C4-2B (cell line): ENCODE measurements at regions not wholly inside any gene's neighbourhood (a gene's known extent, or its start where the extent isn't known, plus 50 kb on each side); places are given as distances from the start of the nearest gene placed in this dataset.

Experiments used
- H3K27ac ChIP-seq: fragments of 450-650 bp; 2 replicates; pipeline ENCODE4 v1.5.1; 2017
- ZFX ChIP-seq: fragments of 450-650 bp; IDR thresholded peaks from 2 replicates; pipeline ENCODE4 v1.6.1; 2017
- TF ChIP-seq, protein P1 (sequence below): fragments of 450-650 bp; conservative IDR thresholded peaks from 2 replicates; pipeline ENCODE4 v1.5.1; 2017; ENCODE audit warnings: mild to moderate bottlenecking

DNA sequence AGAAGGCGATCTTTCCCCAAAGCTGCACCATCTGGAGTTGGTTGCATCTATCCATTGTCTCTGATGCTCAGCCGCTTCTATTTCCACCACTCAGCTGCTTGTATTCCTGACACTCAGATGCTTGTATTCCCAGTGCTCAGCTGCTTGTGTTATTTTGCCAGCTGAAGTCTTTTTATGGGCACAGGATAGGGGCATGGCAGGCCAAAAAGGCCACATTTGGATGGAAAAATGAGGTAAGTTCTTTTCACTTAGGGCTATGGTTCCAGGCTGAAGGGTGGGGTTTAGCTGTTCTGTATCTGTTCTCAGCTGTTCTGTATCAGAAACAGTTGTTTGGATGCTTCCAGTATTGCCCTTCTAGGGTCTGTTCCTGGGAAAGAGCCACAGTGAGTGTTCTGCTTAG is 944.9 kb downstream of the QKI start:
- TF ChIP-seq, protein P1, sequence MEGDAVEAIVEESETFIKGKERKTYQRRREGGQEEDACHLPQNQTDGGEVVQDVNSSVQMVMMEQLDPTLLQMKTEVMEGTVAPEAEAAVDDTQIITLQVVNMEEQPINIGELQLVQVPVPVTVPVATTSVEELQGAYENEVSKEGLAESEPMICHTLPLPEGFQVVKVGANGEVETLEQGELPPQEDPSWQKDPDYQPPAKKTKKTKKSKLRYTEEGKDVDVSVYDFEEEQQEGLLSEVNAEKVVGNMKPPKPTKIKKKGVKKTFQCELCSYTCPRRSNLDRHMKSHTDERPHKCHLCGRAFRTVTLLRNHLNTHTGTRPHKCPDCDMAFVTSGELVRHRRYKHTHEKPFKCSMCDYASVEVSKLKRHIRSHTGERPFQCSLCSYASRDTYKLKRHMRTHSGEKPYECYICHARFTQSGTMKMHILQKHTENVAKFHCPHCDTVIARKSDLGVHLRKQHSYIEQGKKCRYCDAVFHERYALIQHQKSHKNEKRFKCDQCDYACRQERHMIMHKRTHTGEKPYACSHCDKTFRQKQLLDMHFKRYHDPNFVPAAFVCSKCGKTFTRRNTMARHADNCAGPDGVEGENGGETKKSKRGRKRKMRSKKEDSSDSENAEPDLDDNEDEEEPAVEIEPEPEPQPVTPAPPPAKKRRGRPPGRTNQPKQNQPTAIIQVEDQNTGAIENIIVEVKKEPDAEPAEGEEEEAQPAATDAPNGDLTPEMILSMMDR: no peak
- TF ChIP-seq ZFX: no peak
- H3K27ac ChIP-seq: no peak overlapping the region

DNA sequence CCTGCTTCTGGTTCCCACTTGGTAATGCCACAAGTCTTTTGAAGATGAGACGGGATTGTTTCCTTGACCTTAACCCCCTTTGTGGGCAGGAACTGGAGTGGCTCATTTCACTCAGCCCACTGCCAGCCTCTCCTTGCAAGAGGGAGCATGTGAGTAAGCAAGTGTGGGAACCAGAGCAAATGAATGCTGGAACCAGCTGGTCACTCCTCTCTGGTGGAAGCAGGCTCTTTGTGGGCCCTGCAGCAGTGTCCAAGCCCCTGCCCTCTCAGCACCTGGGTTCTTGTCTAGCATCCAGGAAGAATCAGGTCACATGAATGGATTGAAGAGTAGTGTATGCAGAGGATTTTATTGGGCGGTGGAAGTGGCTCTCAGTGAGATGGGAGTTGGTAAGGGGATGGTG is 944.5 kb downstream of the QKI start:
- no peak overlapping the region for H3K27ac ChIP-seq
- TF ChIP-seq ZFX: no peak
- TF ChIP-seq, protein P1: no peak

DNA sequence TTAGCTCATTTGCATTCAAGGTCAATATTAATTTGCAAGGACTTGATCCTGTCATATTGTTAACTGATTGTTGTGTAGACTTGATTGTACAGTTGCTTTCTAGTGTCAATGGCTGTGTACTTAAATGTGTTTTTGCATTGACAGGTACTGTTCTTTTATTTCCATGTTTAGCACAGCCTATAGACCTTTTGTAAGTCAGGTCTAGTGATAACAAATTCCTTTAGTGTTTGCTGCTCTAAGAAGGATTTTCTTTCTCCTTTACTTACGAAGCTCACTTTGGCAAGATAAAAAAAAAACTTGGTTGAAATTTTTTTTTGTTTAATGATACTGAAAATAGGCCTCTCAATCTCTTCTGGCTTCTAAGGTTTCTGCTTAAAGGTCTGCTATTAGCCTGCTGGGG is 942.3 kb downstream of the QKI start:
- no peak overlapping the region for H3K27ac ChIP-seq
- TF ChIP-seq, protein P1: no peak
- TF ChIP-seq ZFX: no peak

DNA sequence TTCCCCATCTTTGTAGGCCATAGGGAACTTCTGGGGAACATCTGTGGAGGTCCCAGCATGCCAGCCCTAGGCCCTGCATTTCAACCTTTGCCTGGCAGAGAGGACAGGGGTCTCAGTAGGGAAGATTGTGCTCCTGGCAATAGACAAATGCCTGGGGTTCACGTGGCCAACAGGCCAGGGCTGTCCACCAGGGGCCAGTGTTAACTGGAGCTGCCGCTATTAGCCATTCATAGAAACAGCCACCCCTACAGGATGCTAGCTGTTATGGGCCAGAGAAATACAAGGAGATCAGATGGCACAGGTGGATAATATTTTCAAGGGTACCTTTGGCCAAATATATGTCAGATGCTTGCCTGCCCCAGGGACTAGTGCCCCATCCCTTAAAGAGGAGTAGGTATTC is 932.9 kb downstream of the QKI start:
- H3K27ac ChIP-seq: no peak overlapping the region
- TF ChIP-seq, protein P1: no peak
- no peak for TF ChIP-seq ZFX

DNA sequence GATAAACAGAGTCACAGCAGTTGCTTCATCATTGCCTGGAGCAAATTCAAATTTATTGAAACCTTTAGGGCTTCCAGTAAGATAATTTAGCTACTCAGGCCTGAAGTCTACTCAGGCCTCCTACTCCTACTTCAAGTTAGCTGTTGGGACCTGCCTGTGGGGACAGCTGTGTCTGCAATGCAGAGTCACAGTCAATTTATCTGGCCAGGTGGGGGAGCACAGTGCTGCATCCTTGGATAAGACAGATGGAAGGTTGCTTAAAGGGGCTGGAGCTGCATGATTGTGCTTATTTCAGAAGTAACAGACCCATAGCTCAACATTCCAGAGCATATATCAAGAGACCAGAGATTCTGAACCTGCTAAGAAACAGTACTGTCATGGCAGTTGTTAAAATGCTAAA is 932.1 kb downstream of the QKI start:
- TF ChIP-seq ZFX: no peak
- TF ChIP-seq, protein P1: no peak
- no peak overlapping the region for H3K27ac ChIP-seq

DNA sequence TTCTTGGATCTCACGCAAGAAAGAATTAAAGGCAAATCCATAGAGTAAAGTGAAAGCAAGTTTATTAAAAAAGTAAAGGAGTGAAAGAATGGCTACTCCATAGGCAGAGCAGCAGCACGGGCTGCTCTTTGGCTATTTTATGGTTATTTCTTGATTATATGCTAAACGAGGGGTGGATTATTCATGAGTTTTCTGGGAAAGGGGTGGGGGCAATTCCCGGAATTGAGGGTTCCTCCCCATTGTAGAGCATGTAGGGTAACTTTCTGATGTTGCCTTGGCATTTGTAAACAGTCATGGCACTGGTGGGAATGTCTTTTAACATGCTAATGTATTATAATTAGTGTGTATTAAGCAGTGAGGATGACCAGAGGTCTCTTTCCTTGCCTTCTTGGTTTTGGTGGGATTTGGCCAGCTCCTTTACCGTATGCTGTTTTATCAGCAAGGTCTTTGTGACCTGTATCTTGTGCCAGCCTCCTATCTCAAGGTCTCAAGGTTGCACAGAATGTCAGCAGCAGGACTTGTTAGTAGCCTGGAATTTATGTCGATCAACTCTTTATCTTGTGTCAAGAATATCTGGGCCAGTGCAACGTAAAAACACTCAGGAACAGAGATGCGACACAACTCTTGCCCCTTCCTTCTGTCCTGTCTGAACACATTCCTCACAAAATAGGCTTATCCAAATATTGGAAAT is 931.4 kb downstream of the QKI start:
- TF ChIP-seq ZFX: no peak
- TF ChIP-seq, protein P1: no peak

DNA sequence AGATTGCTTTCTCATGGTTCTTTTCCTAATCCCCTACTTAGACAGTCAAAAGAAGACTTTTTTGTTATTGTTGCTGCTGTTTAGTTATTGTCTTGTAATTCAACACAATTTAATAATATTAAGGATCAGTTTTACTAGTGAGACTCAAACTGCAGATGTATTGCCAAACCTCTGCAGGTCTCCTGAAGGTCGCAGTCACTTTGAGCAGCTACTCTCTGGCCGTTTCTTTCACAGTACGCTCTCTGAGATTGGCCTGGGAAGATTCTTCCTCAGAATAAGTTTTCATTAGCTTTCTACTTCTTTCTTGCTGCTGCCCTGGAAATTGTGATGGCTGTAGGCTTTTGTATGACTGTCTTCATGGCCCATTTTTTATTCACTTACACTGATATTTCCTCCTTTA is 930.8 kb downstream of the QKI start:
- H3K27ac ChIP-seq: no peak overlapping the region
- TF ChIP-seq, protein P1: no peak
- TF ChIP-seq ZFX: no peak

More for the DNA sequence above, 931.4 kb downstream of the QKI start:
- H3K27ac ChIP-seq: no peak overlapping the region
